ENCODE measurements at regions not wholly inside any gene's neighbourhood (a gene's known extent, or its start where the extent isn't known, plus 50 kb on each side); places are given as distances from the start of the nearest gene placed in this dataset.
A peak's percentile ranks its signal among the peaks of the same experiment; 100 is the strongest.
"Not testable (repeated sequence)": the region's sequence is repeated elsewhere in the genome, so short reads cannot be mapped to it uniquely, and the experiment has no call there.

DNA sequence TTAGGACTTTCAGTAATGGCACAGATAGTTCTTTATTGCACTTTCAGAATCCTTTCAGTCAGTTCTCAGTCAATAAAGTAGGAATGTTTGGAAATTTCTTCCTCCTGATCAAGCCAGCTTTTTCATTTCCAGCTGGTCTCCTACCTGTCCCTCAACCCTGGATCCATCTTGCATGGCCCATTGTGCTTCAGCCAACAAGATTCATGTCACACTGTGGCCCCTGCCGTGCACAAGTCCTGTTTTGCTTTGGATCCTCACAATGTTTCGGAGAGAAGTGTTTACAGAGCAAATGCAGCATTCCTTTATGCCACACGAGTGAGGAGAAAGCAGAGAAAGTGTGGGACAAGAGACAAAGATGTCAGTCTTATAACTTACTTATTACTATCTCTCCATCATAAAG lies 1694.7 kb upstream of the LRRTM3 start:
- intact Hi-C loops (cut with DNase I): no loop called here
- no peak for DNase-seq

DNA sequence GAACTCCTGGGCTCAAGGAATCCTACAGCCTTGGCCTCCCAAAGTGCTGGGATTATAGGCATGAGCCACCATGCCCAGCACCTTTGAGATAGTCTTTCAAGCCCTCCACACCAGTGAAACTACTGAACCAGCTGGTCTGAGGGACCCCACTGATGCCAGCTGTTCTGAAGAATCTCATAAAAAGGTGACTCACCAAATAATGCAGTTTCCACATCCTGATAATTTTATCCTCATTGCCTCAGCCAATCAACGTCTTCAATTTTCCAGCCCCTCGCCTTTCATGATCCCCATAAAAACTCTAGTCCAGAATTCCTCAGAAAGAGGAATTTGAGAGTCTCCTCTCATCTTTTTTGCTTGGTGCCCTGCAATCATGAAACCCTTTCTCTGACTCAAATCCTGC lies 1691.6 kb upstream of the LRRTM3 start:
- intact Hi-C loops (cut with DNase I): no loop called here
- no peak for DNase-seq

DNA sequence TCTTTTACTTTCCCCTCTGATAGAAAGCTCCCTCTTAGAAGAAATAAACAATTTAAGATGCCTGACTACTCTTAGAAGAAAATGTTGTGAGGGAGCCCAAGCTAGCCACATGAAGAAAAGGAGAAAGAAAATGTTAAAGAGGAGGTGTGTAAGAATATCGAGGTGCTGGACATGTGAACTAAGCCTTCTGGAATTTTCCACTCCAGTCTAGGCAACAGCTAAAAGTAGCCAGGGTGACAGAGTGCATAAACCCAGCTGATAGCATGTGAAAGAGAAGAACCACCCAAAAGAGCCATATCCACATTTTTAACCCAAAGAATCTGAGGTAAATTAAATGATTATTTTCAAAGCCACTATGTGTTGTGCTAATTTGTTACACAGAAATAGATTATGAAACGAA lies 1690.6 kb upstream of the LRRTM3 start:
- intact Hi-C loops (cut with DNase I): no loop called here
- no peak for DNase-seq

DNA sequence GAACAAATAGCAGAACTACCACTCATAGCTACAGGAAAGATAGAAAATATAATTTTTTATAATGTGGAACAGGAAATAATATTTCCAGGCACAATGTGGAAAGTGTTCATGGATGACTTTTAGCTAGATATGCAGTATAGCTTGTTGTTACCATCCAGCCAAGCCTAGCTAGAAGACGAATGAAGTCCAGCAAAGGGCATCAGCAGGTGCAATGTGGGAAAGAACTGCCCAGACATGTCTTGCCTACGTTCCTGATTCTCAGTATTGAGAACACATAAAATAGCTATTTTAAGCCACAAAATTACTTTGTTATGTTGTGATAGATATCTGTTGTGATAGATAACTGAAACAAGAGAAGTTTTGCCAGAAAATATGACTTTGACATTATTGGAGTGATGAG lies 1690.0 kb upstream of the LRRTM3 start:
- no peak for DNase-seq
- intact Hi-C loops (cut with DNase I): no loop called here

DNA sequence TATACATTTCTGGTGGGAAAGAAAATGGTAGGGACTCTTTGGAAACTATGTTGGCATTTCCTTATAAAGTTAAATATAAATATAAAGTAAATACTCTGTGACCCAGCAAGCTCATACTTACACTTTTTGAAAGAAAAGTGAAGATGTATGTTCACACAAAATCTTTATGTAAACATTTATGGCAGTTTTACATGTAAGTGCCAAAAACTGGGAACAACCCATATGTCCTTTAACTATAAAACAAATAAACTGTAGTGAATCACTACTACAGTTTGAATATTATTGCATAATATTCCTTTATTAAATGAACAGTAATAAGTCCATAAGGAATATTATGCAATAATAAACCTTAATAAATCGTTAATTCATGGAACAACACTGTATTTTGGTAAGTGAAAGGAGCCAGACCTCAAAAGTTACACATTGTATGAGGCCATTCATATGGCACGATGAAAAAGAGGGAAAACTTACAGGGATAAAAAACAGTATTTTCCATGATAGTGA lies 1660.3 kb upstream of the LRRTM3 start:
- intact Hi-C loops (cut with DNase I): no loop called here

DNA sequence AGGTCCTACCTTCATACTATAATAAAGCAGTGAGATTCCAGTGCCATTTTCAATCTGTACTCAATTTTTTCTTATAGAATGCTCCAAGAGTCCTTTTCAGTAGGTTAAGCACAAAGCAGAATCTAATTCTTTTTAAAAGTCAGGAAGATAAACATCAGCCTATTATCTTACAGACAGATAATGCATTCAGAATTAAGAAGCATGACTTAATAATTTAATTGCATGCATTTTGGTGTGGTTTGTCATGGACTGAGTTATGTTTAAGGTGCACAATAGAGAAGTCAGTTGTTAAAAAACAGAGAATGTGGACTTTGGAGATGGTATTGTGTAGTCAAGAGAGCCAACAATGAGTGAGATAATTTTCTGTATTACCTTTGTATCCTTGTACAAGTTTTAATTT lies 1656.3 kb upstream of the LRRTM3 start:
- DNase-seq; intact Hi-C loops (cut with DNase I): not testable (repeated sequence)

More for the DNA sequence above, 1660.3 kb upstream of the LRRTM3 start:
- DNase-seq: no peak

DNA sequence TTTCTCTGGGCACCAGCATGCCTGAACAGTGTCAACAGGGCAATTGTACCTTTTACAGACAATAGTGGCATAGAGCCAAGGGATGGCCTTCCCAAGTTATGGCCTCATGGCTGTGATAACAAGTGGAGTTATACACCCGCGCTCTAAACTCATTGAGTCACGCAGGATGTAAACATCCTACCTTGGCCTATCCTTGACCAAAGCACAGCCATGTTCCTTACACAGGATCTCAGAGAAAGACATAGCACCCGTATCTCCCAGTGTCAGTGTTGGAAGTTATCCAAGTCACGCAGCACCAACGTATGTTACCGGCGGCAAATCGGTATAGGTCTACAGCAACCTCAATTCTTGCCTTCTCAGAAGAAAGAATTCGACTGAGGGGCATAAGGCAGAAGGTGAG lies 1654.9 kb upstream of the LRRTM3 start:
- DNase-seq: no peak
- intact Hi-C loops (cut with DNase I): no loop called here

DNA sequence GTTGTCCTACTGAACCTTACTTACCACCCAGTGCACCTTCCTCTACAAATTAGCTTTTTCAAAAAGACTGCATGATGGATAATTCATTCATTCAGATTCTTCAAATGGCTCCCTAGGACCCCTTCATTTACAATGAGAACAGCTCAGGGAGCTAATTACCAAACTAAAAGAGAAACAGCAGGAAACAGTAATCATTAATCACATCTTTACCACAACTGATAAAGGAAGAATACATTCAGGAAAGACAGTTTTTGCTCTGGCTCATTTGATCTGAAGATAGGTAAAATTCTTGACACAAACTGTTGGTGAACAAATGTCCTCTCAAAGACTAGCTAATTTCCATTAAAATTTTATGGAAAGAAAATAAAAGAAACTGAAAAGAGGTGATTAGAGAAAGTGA lies 1652.7 kb upstream of the LRRTM3 start:
- intact Hi-C loops (cut with DNase I): no loop called here
- no peak for DNase-seq

DNA sequence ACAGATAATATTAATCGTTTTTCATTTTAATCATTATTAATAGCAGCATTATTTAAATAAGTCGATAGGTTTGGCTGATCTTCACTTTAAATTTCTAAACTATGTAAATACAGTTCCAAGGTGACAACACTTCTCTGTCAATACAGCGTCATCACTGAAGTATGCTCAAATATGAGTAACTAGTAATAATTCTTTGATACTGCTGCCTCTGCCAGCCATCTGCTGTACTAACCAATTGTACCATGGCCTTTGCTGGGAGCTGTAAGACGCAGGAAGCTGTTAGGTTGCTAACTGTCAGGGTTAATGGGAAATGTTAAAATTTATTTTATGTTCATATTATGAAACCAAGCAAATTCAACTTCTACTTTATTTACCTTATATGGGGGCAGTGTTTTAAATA lies 1650.5 kb upstream of the LRRTM3 start:
- intact Hi-C loops (cut with DNase I): no loop called here
- DNase-seq: no peak

DNA sequence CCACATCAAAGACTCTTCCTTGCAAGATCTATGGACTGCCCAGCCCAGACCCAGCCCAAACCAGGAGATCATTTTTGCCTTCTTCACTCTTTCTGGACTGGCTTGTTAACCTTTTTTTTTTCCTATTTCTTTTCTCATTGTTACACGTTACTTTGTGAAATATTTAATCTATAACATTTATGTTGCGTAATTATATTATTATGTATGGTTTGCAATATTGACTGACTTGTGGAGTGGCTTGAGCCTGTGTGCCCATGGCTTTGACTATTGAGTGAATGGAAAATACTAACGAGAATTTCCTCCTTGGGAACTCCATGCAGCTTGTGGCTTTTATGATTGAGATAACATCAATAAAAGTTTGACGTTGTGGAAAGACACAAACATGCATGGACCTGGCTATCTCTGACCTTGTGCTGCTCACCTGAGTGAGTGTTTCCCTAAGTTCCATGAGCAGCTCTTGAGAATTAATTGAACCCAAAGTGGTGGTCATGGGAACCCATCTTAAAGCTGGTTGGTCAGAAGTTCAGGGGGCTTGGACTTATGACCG lies 1641.3 kb upstream of the LRRTM3 start:
- intact Hi-C loops (cut with DNase I): no loop called here
- DNase-seq: no peak

DNA sequence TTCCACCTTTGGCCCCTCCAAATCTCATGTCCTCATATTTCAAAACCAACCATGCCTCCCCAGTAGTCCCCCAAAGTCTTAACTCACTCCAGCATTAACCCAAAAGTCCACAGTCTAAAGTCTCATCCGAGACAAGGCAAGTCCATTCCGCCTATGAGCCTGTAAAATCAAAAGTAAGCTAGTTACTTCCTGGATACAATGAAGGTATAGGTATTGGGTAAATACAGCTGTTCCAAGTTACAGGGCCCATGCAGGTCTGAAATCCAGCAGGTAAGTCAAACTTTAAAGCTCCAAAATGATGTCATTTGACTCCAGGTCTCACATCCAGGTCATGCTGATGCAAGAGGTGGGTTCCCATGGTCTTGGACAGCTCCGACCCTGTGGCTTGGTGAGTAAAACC lies 1640.1 kb upstream of the LRRTM3 start:
- DNase-seq; intact Hi-C loops (cut with DNase I): not testable (repeated sequence)

DNA sequence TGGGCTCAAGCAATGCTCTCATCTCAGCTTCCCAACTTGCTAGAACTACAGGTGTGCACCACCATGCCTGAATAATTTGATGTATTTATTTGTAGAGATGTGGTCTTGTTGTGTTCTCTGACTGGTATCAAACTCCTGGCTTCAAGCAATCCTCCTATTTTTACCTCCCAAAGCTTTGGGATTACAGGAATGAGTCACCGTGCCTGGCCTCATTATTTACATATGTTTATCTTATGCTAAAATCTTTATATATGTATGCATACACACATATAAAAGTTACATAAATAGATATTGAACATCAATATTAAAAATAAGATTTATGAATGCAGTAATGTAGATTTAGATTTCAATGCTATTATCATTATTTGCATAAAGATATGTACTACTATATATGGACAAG lies 1634.5 kb upstream of the LRRTM3 start:
- no peak for DNase-seq
- intact Hi-C loops (cut with DNase I): no loop called here

DNA sequence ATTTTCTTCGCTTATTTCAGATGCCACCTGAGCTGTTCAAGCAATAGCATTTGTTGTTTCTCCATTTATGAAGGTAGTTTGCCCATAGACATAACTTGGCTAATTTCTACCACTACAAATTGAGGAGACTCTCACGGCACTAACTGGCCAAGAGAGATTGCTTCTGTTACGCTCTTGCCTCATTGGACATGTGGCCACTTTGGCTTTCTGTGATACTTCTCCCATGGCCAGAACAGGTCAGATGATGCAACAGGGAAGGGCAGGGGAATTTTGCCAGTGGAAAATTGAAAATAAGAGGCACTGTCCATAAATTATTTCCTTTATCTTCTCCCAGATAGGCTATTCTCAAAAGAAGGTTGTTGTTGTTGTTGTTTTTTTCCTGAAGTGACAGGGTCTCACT lies 1633.3 kb upstream of the LRRTM3 start:
- DNase-seq: no peak
- intact Hi-C loops (cut with DNase I): no loop called here

DNA sequence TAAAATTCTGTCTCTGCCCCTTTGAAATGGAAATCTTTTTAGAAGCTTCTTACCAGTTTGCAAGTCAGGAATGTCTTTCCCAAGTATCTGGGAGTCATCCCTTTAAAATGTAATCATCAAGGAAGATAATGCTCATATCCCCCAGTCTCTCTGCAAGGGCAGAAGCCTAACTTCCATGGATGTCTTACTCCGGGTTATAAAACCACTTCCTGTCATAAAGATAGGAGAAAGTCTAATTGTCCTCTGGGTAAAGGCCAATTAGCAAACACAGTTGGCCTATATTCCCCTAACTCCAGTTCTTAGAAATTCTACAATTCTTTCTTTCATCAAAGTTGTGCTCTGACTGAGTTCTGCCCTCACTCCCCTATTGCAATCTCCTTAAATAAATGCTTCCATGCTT lies 1631.5 kb upstream of the LRRTM3 start:
- intact Hi-C loops (cut with DNase I): no loop called here
- no peak for DNase-seq

DNA sequence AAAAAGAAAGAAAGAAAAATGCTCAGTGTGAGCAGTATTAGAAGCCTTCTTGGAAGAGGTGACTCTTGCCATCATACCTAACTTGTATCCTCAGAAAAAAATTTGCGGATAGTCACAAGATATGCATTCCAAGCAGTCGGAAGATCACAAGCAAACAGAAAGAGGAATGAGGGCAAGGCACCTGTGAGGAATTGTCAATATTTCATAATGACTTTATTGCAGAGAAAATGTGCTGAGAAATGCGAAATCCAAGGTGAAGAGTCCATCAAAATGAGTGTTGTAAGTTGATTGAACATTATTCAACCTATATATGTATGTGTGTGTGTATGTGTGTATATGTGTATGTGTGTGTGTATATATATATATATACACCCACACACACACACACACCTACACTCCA lies 1624.7 kb upstream of the LRRTM3 start:
- no peak for DNase-seq
- intact Hi-C loops (cut with DNase I): no loop called here

DNA sequence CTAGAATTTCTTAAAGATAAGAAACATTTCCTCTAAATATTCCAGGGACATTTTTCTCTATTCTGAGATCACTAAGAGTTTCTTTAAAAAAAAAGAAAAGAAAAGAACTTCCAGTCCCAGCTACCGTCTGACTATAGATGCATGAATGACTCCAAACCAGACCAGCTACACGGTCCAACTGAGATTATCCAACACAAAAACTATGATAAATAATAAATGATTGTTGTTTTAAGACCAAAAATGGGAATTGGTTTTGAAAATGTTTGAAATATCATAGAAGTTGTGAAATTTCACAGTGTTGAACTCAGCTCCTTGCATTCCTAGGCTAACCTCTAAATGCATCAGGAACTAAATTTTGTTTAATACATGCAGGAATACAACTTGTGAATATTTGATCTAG lies 1619.6 kb upstream of the LRRTM3 start:
- no peak for DNase-seq
- intact Hi-C loops (cut with DNase I): no loop called here

DNA sequence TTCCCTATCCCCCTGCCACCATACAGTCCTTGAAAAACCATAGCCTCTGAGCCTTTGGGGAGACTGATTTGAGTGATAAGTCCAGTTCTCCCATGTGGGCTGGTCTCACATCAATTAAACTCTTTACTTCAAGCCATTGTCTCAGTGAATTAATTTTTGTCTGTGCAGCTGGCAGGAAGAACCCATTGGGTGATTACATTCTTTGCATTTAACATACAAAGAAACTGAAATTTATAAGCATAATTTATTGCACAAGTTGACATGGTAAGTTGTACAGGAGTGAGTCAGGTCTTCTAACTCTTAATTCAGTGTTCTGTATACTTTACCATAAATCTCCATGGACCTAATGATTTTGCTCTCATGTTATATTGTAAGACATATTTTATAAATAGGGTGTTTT lies 1613.0 kb upstream of the LRRTM3 start:
- no peak for DNase-seq
- intact Hi-C loops (cut with DNase I): no loop called here

DNA sequence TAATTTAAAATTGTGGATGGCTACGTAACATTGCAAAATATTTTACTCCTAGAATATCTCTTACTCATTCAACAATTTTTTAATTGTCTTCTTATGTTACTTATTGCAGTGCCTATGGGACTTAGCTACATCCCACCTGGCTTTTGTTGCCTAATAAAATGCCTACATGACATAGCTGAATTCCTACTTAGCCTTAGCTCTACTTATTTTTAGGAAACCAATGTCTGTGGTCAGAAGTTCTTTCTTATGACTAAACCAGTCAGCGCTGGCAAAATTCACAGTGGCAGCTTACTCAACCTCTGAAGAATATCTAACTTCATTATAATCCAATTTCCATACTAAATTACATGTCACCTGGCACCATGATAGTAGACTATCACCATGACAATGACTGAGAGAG lies 1612.4 kb upstream of the LRRTM3 start:
- no peak for DNase-seq
- intact Hi-C loops (cut with DNase I): no loop called here

DNA sequence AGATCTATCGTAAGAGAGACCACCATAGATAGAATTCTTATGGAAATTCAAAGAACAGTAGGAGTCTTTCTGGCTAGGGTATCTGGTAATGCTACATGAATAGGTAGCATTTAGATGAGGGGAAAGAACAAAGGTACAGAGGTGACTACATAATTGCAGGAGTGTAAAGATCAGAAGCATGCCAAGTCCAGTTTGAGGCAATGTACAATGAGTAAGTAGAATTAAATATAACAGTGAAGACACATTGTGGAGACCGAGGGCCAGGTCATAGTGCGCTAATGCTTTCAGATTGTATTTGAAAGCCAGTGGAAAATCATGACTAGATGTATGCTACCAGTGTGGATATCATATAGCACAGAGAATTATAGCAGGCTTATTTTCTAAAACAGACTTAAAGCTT lies 1611.6 kb upstream of the LRRTM3 start:
- no peak for DNase-seq

DNA sequence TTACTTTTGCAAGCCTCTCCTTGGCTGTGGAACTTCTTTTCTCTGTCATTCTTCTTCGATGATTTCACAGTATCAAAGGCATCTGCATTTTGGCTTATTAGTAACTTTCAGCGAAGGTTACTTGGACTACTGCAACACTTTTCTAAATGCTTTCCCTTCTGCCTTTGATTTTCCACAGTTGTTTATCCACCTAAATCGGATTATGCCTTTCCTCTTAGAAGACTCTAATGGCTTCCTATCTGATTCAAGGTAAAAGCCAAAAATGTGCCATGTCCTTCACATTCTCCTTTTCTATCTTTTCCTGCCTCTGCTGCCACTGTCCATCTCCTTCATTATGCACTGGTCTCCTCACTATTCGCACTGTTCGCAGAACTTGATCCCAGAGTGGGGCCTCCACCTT lies 1606.3 kb upstream of the LRRTM3 start:
- intact Hi-C loops (cut with DNase I): no loop called here
- no peak for DNase-seq

More for the DNA sequence above, 1611.6 kb upstream of the LRRTM3 start:
- intact Hi-C loops (cut with DNase I): no loop called here

DNA sequence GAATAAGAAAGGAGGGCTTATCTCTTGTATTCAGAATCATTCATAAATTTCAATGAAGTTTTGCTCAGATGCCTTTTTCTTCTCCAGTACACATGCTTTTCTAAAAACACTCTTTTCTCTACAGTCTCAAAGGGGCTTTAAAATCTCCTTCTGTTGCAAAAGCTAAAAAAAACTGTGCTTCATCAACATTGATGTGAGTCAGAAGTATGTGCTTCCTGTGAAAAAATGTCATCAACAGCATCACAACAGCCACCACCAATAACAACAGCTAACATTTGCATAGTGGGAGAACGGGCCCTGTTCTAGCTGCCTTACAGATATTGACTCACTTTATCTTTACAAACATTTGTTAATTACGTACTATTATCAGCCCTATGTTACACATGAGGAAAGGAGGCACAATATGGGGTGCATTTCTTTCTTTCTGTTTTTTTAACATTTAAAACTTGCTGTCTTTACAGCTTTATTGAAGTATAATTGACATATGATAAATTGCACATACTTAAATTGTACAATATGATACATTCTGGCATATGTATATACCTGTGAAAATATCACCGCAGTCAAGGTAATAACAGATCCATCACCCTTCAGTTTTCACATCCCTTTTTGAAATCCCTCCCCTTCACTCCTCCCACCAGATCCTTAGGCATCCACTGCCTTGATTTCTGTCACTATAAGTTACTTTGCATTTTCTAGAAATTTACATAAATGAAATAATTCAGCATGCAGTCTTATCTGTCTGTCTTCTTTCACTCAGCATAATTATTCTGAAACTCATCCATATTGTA lies 1605.4 kb upstream of the LRRTM3 start:
- peak in 3 of 42 donors; percentile 8 to 20 (median 11) for DNase-seq

More for the DNA sequence above, 1605.4 kb upstream of the LRRTM3 start:
- intact Hi-C loops (cut with DNase I): no loop called here
